Common myeloid progenitor, CD34-positive (primary cell): ENCODE measurements at regions not wholly inside any gene's neighbourhood (a gene's known extent, or its start where the extent isn't known, plus 50 kb on each side); places are given as distances from the start of the nearest gene placed in this dataset.

ENCODE experiments used
- CTCF ChIA-PET: fragments of 350-600 bp; sonication (Branson Sonifier 250); formaldehyde crosslinking; loops from one replicate; lab custom pipeline; 2021; ENCODE audit warnings: antibody characterized with exemption; lab: Charles Lee
- POLR2A ChIA-PET: fragments of 350-600 bp; sonication (Branson Sonifier 250); formaldehyde crosslinking; loops from one replicate; lab custom pipeline; 2021; ENCODE audit warnings: antibody characterized with exemption; lab: Charles Lee
- DNase-seq, 3 donors: peaks; one replicate each; pipeline versions ENCODE4 v3.0.0 to v3.0.0-alpha.2; 2013
- H3K27ac ChIP-seq, 2 experiments: 1 replicate in 1 of 2; 2 replicates in 1 of 2; pipeline ENCODE4 v1.7.0; 2013; ENCODE audit warnings: inconsistent platforms in 2 of 2, low read length in 2 of 2, mild to moderate bottlenecking in 2 of 2, low read depth in 1 of 2, moderate library complexity in 1 of 2; ENCODE audit not compliant: severe bottlenecking in 2 of 2, insufficient read depth in 1 of 2, poor library complexity in 1 of 2
- H3K27me3 ChIP-seq, 5 experiments: replicated peaks in 2 of 5; 1 replicate in 3 of 5; 2 replicates in 2 of 5; pipeline versions ENCODE4 v1.6.1 to v1.7.0; 2013; ENCODE audit warnings: low read length in 4 of 5, mild to moderate bottlenecking in 2 of 5, moderate library complexity in 2 of 5, inconsistent platforms in 1 of 5; ENCODE audit not compliant: insufficient read depth in 5 of 5, control insufficient read depth in 4 of 5
- H3K36me3 ChIP-seq, 4 experiments: 1 replicate in 2 of 4; 2 replicates in 2 of 4; pipeline versions ENCODE4 v1.6.1 to v1.7.0; 2013; ENCODE audit warnings: low read length in 3 of 4, control low read depth in 1 of 4, mild to moderate bottlenecking in 1 of 4; ENCODE audit not compliant: control insufficient read depth in 4 of 4, insufficient read depth in 4 of 4
- H3K4me1 ChIP-seq, 4 experiments: 1 replicate in 3 of 4; 2 replicates in 1 of 4; pipeline versions ENCODE4 v1.6.1 to v1.7.1; 2013; ENCODE audit warnings: low read length in 3 of 4, mild to moderate bottlenecking in 3 of 4, control low read depth in 1 of 4, inconsistent platforms in 1 of 4, moderate library complexity in 1 of 4; ENCODE audit not compliant: control insufficient read depth in 4 of 4, insufficient read depth in 4 of 4; ENCODE audit errors: control extremely low read depth in 1 of 4
- H3K4me3 ChIP-seq, 7 experiments: 1 replicate in 4 of 7; 2 replicates in 3 of 7; pipeline versions ENCODE4 v1.5.1 to v1.7.0; 2013; ENCODE audit warnings: mild to moderate bottlenecking in 7 of 7, low read length in 6 of 7, moderate library complexity in 6 of 7, inconsistent platforms in 2 of 7, low read depth in 2 of 7, control low read depth in 1 of 7; ENCODE audit not compliant: insufficient read depth in 4 of 7, control insufficient read depth in 1 of 7; ENCODE audit errors: extremely low read depth in 1 of 7
- H3K9me3 ChIP-seq, 5 experiments: 1 replicate in 4 of 5; 2 replicates in 1 of 5; pipeline versions ENCODE4 v1.6.1 to v1.7.1; 2013; ENCODE audit warnings: low read length in 4 of 5, mild to moderate bottlenecking in 2 of 5, inconsistent platforms in 1 of 5, low read depth in 1 of 5, moderate library complexity in 1 of 5; ENCODE audit not compliant: control insufficient read depth in 4 of 5, insufficient read depth in 2 of 5; ENCODE audit errors: control extremely low read depth in 1 of 5
- WGBS: methylation state at CpG from one replicate; pipeline ENCODE4 v1.1.5; 2013; ENCODE audit not compliant: insufficient coverage; 5-methylcytosine and 5-hydroxymethylcytosine counted together

- Histone ChIP-seq H3K4me1 (peaks cover 0 to 9% (median 2%) of the 10 kb centered on the region in 4 experiments), H3K9me3 (peaks cover 0 to 4% (median 0%) of the 10 kb centered on the region in 5 experiments), H3K36me3 (peaks cover 0 to 4% (median 0%) of the 10 kb centered on the region in 4 experiments), H3K27me3 (no peaks in the 10 kb centered on the region), H3K27ac (no peak overlapping the region), H3K4me3 (no peak overlapping the region)
- no peak for DNase-seq
- CTCF ChIA-PET, result interaction anchor here (0.9 to 1.2 kb wide), 2 partner anchors 23 to 25 kb away, joined by 3 read pairs; no protein-coding TSS in a partner anchor
- 100% methylated on average over 2 of the region's 3 CpGs for WGBS
- POLR2A ChIA-PET, result no interaction called here
These were observed 258.2 kb downstream of the CHRM3 start for GRCh38 chr1:239644604-239645003.

GRCh38 chr1:239647045-239647444, 260.7 kb downstream of the CHRM3 start:
- 97% methylated on average over 3 of the region's 3 CpGs for WGBS
- Histone ChIP-seq H3K27ac (no peak overlapping the region), H3K4me1 (peaks cover 2 to 15% (median 2%) of the 10 kb centered on the region in 4 experiments), H3K4me3 (no peak overlapping the region), H3K9me3 (peaks cover 0 to 4% (median 0%) of the 10 kb centered on the region in 5 experiments), H3K27me3 (no peaks in the 10 kb centered on the region), H3K36me3 (peaks cover 0 to 4% (median 0%) of the 10 kb centered on the region in 4 experiments)
- ChIA-PET POLR2A (no interaction called here), CTCF (interaction anchor here (0.8 kb wide), 1 partner anchor 233 kb away, joined by 3 read pairs; no protein-coding TSS in a partner anchor)
- no peak for DNase-seq

DNA sequence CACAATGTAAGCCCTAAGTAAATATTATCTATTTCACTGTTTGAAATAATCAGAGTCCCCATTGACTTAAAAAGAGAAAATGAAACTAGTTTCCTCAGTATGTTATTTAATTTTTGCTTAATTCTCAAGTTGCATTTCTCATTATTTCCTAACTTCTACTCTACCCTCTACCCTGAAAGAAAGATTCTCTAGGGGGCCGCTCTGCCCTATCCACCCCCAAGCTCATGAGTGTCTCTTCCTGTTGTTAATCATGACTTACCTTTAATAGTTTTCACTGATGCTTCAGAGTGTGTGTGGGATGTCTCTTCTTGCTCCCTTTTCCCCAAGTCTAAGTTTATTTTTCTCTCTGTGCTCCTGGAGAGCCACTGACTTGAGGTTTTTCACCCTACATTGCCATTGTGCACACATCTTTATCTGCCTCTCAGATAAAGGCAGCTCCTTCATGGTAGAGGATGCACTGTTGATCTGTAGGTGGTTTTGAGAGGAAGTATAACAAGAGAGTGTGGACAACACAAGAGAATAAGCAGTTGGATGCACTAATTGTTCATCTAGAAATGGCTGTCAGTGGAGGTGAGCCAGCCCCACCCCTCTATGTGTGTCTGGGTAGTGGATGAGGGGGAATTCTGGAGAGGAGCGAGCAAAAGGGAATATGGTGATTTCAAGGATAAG, 261.7 kb downstream of the CHRM3 start:
- CTCF ChIA-PET, result interaction anchor here (0.8 kb wide), 1 partner anchor 234 kb away, joined by 3 read pairs; no protein-coding TSS in a partner anchor
- Histone ChIP-seq H3K4me3 (peak overlapping the region in 1 of 7 experiments; percentile 19), H3K27me3 (no peaks in the 10 kb centered on the region), H3K27ac (no peak overlapping the region), H3K9me3 (peaks cover 0 to 4% (median 0%) of the 10 kb centered on the region in 5 experiments), H3K36me3 (peaks cover 0 to 4% (median 0%) of the 10 kb centered on the region in 4 experiments), H3K4me1 (peaks cover 2 to 15% (median 2%) of the 10 kb centered on the region in 4 experiments)
- DNase-seq, result no peak
- 100% methylated on average over 1 of the region's 2 CpGs for WGBS
- POLR2A ChIA-PET, result interaction anchor here (0.6 kb wide), 1 partner anchor 138 kb away, joined by 5 read pairs; no protein-coding TSS in a partner anchor

DNA sequence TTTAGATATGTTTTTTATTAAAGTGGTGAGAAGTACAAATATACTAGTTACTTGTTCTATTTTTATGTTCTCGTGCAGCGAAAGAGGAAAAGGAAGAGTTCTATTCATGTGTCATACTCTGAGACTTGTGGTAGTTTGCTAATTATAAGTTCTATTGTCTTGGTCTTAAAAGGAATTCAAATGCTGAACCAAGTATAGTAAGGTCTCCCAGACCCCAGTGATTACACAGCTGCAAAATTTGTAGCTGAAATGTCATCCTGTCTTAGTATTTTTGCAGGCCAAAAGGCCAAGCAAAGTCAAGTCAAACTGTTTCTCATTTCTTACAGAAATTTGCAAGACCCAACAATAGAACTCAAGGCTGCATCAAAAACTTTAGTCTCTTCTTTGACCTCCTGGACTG, 268.7 kb downstream of the CHRM3 start:
- Histone ChIP-seq H3K27ac (no peak overlapping the region), H3K4me3 (no peak overlapping the region), H3K9me3 (no peaks in the 10 kb centered on the region), H3K36me3 (no peaks in the 10 kb centered on the region), H3K4me1 (peaks cover 0 to 15% (median 8%) of the 10 kb centered on the region in 4 experiments), H3K27me3 (no peaks in the 10 kb centered on the region)
- ChIA-PET CTCF (no interaction called here), POLR2A (no interaction called here)
- peak in 2 of 3 donors; percentile 28 to 46 for DNase-seq
- 17% methylated on average over 2 of the region's 2 CpGs for WGBS

DNA sequence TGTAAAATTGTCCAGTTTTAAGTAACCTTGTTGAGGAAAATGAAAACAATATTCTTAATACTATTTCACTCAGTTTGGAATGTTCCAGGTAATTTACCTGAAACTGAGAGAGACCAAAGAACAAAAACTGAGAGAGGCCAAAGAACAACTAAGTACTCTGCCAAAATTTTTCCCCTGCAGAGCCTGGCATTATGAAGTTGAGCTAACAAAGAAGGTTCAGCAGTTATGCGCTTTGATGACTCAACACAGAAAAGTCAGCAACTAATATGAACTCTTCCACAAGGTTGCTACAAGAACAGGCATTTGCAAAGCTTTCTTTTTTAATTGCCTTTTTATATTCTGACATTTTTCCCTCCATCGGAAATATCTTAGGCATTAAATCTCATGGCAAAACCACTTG, 270.9 kb downstream of the CHRM3 start:
- H3K4me3 ChIP-seq, result no peak overlapping the region
- WGBS, result 100% methylated on average over 1 of the region's 2 CpGs
- no peaks in the 10 kb centered on the region for H3K36me3 ChIP-seq
- no peaks in the 10 kb centered on the region for H3K9me3 ChIP-seq
- POLR2A ChIA-PET, result no interaction called here
- H3K27me3 ChIP-seq, result no peaks in the 10 kb centered on the region
- CTCF ChIA-PET, result no interaction called here
- H3K27ac ChIP-seq, result no peak overlapping the region
- H3K4me1 ChIP-seq, result peaks cover 0 to 9% (median 7%) of the 10 kb centered on the region in 4 experiments
- no peak for DNase-seq

- H3K27me3 ChIP-seq, result no peaks in the 10 kb centered on the region
- no peak overlapping the region for H3K27ac ChIP-seq
- DNase-seq, result peak in 1 of 3 donors; percentile 26
- WGBS, result 84% methylated on average over 3 of the region's 3 CpGs
- H3K4me3 ChIP-seq, result peak overlapping the region in 1 of 7 experiments; percentile 30
- H3K36me3 ChIP-seq, result no peaks in the 10 kb centered on the region
- POLR2A ChIA-PET, result interaction anchor here (0.6 kb wide), 1 partner anchor 205 kb away, joined by 3 read pairs; no protein-coding TSS in a partner anchor
- H3K4me1 ChIP-seq, result peaks cover 0 to 13% (median 6%) of the 10 kb centered on the region in 4 experiments
- CTCF ChIA-PET, result no interaction called here
- no peaks in the 10 kb centered on the region for H3K9me3 ChIP-seq
These were observed 276.6 kb downstream of the CHRM3 start for GRCh38 chr1:239662950-239663349.

DNA sequence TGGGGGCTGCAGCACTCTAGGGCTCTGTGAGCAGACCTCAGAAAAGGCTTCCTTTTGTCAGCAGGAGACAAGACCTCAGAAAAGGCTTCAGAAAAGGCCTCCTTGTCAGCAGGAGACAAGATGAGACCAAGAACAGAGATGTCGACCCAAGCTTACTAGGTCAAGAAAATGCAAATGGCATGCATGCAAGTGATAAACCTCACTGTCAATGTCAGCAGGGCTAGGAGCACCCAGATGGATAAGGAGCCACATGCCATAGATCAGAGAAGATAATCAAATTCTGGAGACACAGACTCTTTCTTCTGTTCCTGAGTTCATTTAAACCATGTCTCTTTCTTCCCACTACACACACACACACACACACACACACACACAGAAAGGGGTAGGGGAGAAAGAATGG, 285.9 kb downstream of the CHRM3 start:
- DNase-seq, result no peak
- H3K9me3 ChIP-seq, result peaks cover 0 to 5% (median 0%) of the 10 kb centered on the region in 5 experiments
- peaks cover 0 to 8% (median 0%) of the 10 kb centered on the region in 4 experiments for H3K4me1 ChIP-seq
- H3K27ac ChIP-seq, result no peak overlapping the region
- 94% methylated on average over 1 of the region's 1 CpG for WGBS
- ChIA-PET POLR2A (no interaction called here), CTCF (no interaction called here)
- peaks cover 5 to 12% (median 8%) of the 10 kb centered on the region in 4 experiments for H3K36me3 ChIP-seq
- no peaks in the 10 kb centered on the region for H3K27me3 ChIP-seq
- no peak overlapping the region for H3K4me3 ChIP-seq
